SK-N-MC (cell line): ENCODE measurements at regions not wholly inside any gene's neighbourhood (a gene's known extent, or its start where the extent isn't known, plus 50 kb on each side); places are given as distances from the start of the nearest gene placed in this dataset.

ENCODE experiments used
- EZH2 ChIP-seq: fragments of 200-600 bp; sonication (generic); IDR thresholded peaks from one replicate; pipeline ENCODE4 v1.6.1; 2017; ENCODE audit warnings: antibody characterized with exemption
- FOXP2 ChIP-seq: optimal IDR thresholded peaks from 2 replicates; pipeline ENCODE3; 2011; ENCODE audit warnings: mild to moderate bottlenecking, moderate library complexity; ENCODE audit not compliant: insufficient read depth; ENCODE audit errors: extremely low read length, control extremely low read depth
- POLR2AphosphoS5 ChIP-seq: IDR thresholded peaks from 2 replicates; pipeline ENCODE4 v1.6.1; 2012; ENCODE audit warnings: mild to moderate bottlenecking, low read depth, low read length, borderline replicate concordance

DNA sequence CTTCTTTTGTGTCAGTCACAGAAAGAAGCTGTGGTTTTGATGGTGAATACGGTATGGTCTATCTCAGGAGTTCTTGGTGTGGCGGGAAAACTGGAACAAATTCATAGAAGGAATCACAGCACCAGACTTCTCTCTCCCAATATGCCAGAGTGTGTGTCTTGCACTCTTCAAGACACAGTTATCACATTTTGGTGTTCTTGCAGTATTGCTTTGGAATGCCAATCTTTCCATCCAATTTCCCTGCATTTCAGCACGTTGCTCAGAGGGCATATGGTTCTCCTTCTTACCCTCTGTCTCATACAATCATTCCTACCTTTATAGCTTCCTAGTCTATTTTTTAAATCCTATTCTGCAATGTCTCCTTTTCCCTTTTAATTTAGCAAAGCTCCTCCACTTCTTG is 216.3 kb downstream of the TMEM182 start:
- TF ChIP-seq EZH2 (no peak), POLR2AphosphoS5 (no peak), FOXP2 (no peak)
